ENCODE measurements at regions not wholly inside any gene's neighbourhood (a gene's known extent, or its start where the extent isn't known, plus 50 kb on each side); places are given as distances from the start of the nearest gene placed in this dataset.

DNA sequence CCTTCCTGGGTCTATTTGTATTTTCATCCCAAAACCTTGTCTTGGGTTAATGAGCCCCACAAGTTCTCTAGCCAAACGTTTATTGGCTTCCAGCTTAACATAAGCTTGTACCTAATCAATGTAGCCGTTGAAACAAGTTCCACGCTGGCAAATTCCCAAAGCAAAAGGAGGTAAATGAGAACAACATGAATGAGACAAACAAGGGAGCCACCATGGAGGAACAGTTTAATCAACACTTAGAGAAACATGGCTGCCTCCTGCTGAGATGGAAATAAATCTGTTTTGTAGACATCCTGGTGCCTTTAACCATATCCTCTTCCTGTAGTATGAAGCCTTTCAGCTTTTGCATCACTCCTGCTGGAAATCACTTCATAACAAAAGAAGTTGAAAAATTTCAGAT lies 166.6 kb upstream of the NFIB start:
- Histone ChIP-seq H3K4ac (ENCODE audit: low read depth, low read length) (no peak overlapping the region), H2BK20ac (ENCODE audit: low read depth, low read length, poor library complexity, severe bottlenecking) (no peak overlapping the region), H2BK120ac (ENCODE audit: low read depth, low read length, poor library complexity, severe bottlenecking) (no peak overlapping the region), H3K9me3 (ENCODE audit: control insufficient read depth, low read depth, low read length) (no peaks in the 10 kb centered on the region), H2AFZ (ENCODE audit: low read length) (no peak overlapping the region), H3T11ph (ENCODE audit: low read length) (no peak overlapping the region), H2BK12ac (ENCODE audit: insufficient read length, low read depth, low read length) (no peak overlapping the region), H3K23ac (ENCODE audit: insufficient read length, low read depth, low read length) (no peak overlapping the region), H3K27ac (ENCODE audit: insufficient read length, low read depth, low read length) (no peak overlapping the region), H2AK5ac (ENCODE audit: insufficient read length, low read length) (no peak overlapping the region), H3K79me1 (ENCODE audit: insufficient read depth, low read depth, low read length, poor library complexity, severe bottlenecking) (no peaks in the 10 kb centered on the region), H3K23me2 (ENCODE audit: insufficient read length, low read depth, low read length, poor library complexity, severe bottlenecking) (no peaks in the 10 kb centered on the region), H4K20me1 (ENCODE audit: control insufficient read depth, insufficient read depth, insufficient read length) (no peaks in the 10 kb centered on the region), H4K5ac (ENCODE audit: insufficient read length, low read depth, low read length) (no peak overlapping the region), H3K4me1 (ENCODE audit: insufficient read depth, low read length) (peaks cover 11% of the 10 kb centered on the region), H2BK15ac (ENCODE audit: low read depth, low read length) (no peak overlapping the region), H3K4me2 (ENCODE audit: insufficient read depth, insufficient read length, low read length) (no peak overlapping the region), H4K8ac (replicated peaks; ENCODE audit: insufficient read length, low read depth, low read length) (no peak overlapping the region), H3K27me3 (ENCODE audit: insufficient read depth, low read length) (no peaks in the 10 kb centered on the region), H4K91ac (ENCODE audit: insufficient read length, low read depth, low read length) (no peak overlapping the region), H3K56ac (ENCODE audit: insufficient read length, low read depth, low read length) (no peak overlapping the region), H2BK5ac (ENCODE audit: insufficient read length, low read length) (no peak overlapping the region), H3K9ac (ENCODE audit: extremely low read depth, insufficient read length, low read length) (no peak overlapping the region), H3K14ac (ENCODE audit: insufficient read depth, low read length) (no peak overlapping the region), H3K79me2 (ENCODE audit: insufficient read depth, low read length) (no peaks in the 10 kb centered on the region), H3K18ac (ENCODE audit: insufficient read length, low read depth, low read length) (no peak overlapping the region)
- H3K9me3 Mint-ChIP-seq = no peaks in the 10 kb centered on the region; a peak in 1 of 5 replicates
- TF ChIP-seq, protein P1, sequence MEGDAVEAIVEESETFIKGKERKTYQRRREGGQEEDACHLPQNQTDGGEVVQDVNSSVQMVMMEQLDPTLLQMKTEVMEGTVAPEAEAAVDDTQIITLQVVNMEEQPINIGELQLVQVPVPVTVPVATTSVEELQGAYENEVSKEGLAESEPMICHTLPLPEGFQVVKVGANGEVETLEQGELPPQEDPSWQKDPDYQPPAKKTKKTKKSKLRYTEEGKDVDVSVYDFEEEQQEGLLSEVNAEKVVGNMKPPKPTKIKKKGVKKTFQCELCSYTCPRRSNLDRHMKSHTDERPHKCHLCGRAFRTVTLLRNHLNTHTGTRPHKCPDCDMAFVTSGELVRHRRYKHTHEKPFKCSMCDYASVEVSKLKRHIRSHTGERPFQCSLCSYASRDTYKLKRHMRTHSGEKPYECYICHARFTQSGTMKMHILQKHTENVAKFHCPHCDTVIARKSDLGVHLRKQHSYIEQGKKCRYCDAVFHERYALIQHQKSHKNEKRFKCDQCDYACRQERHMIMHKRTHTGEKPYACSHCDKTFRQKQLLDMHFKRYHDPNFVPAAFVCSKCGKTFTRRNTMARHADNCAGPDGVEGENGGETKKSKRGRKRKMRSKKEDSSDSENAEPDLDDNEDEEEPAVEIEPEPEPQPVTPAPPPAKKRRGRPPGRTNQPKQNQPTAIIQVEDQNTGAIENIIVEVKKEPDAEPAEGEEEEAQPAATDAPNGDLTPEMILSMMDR (conservative IDR thresholded peaks at IDR 0.05) = no peak
- peaks cover 1% of the 10 kb centered on the region; the same call in 1 of the 2 replicates for H3K27me3 Mint-ChIP-seq (ENCODE audit: low read depth)
- H3K4me3 Mint-ChIP-seq = no peak overlapping the region
- H3K4me1 Mint-ChIP-seq = peaks cover 26 to 35% of the 10 kb centered on the region in 2 experiments
- WGBS (ENCODE audit: extremely low coverage, insufficient read length, low lambda C conversion rate) = no CpG with 5 or more reads among the region's 3 CpGs
- peaks cover 0 to 5% (median 0%) of the 10 kb centered on the region in 3 experiments; a peak in 2 of 7 replicates for H3K36me3 Mint-ChIP-seq (ENCODE audit: insufficient read depth in 1 of 3, low read depth in 3 of 3)
- no peak overlapping the region; a peak in 1 of 7 replicates for H3K27ac Mint-ChIP-seq
- DNase-seq = no peak
